GM18502 (cell line): ENCODE measurements at regions not wholly inside any gene's neighbourhood (a gene's known extent, or its start where the extent isn't known, plus 50 kb on each side); places are given as distances from the start of the nearest gene placed in this dataset.

Source experiments
- ATAC-seq: cut with Tn5 transposase; IDR thresholded peaks from one replicate; pipeline ENCODE4 v1.9.1; 2021; ENCODE audit warnings: mild to moderate bottlenecking; ENCODE audit not compliant: unreplicated experiment, poor library complexity

DNA sequence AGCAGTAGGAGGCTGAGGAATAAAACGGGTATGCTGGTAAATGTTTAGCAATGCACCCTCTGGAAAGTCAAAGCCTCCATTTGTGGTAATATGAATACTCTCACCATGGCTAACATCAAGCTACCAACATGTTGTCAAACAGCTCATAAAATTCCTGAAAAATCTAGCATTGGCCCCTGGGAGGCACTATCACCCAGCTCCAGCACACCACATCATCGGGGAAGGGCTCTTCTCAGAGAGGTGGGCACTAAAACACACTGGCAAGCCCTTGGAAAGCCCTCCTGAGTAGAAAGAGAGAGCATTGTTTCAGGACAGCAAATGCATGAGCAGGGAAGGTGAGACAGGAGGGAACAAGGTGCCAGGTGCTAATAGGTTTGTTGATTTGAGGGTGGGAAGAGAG lies 53.9 kb upstream of the FLT1 start:
- no peak for ATAC-seq

DNA sequence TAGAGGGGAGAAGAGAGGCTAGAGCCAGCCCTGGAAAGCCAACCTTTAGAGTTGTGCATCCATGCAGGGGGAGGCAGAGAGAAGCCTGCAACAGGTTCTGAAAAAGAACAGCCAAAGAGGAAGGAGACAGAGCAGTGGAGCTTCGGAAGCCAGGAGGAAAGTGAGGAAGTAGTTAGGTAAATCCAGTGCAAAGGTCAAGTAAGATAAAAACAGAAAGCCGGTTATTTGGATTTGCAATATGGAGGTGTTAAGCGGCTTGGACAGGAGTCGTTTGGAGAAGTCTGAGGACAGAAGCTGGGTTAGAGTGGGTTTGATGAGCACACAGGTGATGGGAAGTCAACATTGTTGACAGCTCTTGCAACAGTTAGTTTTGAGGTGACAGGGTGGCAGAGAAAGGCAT lies 53.5 kb upstream of the FLT1 start:
- no peak for ATAC-seq

DNA sequence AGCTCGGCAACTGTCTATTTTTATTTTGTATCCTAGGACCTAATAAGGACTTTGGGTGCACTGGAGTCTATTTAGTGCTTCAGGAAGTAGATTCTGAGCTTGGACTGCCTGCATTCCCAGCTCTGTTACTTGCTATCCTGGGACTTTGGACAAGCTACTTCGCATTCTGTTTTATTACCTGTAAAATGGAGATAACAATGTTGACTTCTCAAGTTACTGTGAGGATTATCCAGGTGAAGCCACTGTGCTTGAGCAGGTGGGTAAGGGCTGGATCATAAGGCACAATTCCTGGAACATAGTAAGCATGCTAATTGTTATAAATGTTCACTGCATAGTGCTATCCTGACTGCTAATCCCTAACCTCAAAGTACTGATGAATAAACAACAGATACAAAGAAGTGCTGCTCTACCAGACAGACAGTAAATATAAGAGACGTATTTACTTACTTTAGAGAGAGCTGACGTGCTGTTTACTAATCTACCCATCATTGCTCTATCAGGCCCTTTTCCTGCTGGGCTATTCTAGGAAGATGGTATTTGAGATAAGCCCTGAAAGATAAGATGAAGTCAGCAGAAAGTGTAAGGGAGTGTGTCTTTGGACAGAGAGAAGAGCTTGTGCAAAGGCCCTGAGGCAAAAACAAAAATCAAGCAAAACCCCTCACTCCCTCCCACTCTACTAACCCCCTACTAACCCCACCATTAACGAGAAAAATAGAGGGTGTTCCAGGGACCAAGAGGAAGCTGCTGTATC lies 50.8 kb upstream of the FLT1 start:
- ATAC-seq: no peak
